K562 (cell line): ENCODE measurements at regions not wholly inside any gene's neighbourhood (a gene's known extent, or its start where the extent isn't known, plus 50 kb on each side); places are given as distances from the start of the nearest gene placed in this dataset.

ENCODE experiments used
- ATAC-seq: fragments of 200-7000 bp; cut with Tn5 transposase; 3 replicates; pipeline ENCODE4 v1.9.1; 2020; ENCODE audit warnings: moderate library complexity
- BruUV-seq: library from RNA; stranded (reverse); fragments of 400-500 nt; replicated peaks from 2 replicates; lab custom pipeline; 2021; lab: Mats Ljungman, UMichigan
- CTCF ChIA-PET: fragments of 300-600 bp; formaldehyde crosslinking; extraction: SDS; loops from one replicate; lab custom pipeline; 2021; ENCODE audit warnings: low intra/inter-chr PET ratio; lab: Yijun Ruan, JAX
- POLR2A ChIA-PET: fragments of 300-600, 350-650 bp; sonication (Branson Sonifier 250); formaldehyde crosslinking; extraction: SDS; loops from one replicate; lab custom pipeline; 2021; ENCODE audit warnings: antibody characterized with exemption, inconsistent platforms; lab: Yijun Ruan, JAX
- DNase-seq, 4 experiments: peaks; one replicate each; pipeline versions ENCODE4 v3.0.0 to v3.0.0-alpha.2; 2011 to 2018; ENCODE audit warnings: low spot score in 3 of 4, mixed read lengths in 3 of 4; ENCODE audit errors: extremely low read depth in 1 of 4
- FAIRE-seq: peaks from 2 replicates; lab custom pipeline; 2011; peaks lifted over from hg19 to GRCh38; lab: Jason Lieb, UNC
- H2AFZ ChIP-seq: 2 replicates; pipeline ENCODE4 v1.6.0; 2011; ENCODE audit warnings: low read depth, low read length, control low read depth, inconsistent platforms
- H3K27ac ChIP-seq: fragments of 200-600 bp; 3 replicates; pipeline ENCODE4 v1.8.0; 2011; ENCODE audit warnings: low read depth, mild to moderate bottlenecking, control low read depth, inconsistent platforms, low read length, moderate library complexity, mixed read lengths; ENCODE audit errors: extremely low read depth
- H3K27me3 ChIP-seq, 2 experiments: fragments of 300-600 bp in 1 of 2; 2 replicates in 1 of 2; 3 replicates in 1 of 2; pipeline versions ENCODE4 v1.6.0 to v1.8.0; 2011; ENCODE audit warnings: inconsistent platforms in 2 of 2, low read length in 2 of 2, mild to moderate bottlenecking in 1 of 2, mixed read lengths in 1 of 2, moderate library complexity in 1 of 2; ENCODE audit not compliant: control insufficient read depth in 2 of 2, insufficient read depth in 2 of 2
- H3K36me3 ChIP-seq: fragments of 300-600 bp; 3 replicates; pipeline ENCODE4 v1.8.0; 2011; ENCODE audit warnings: mild to moderate bottlenecking, low read length, inconsistent platforms; ENCODE audit not compliant: control insufficient read depth, insufficient read depth
- H3K4me1 ChIP-seq, 2 experiments: fragments of 200-600 bp in 1 of 2; replicated peaks in 1 of 2; 2 replicates in 1 of 2; 3 replicates in 1 of 2; pipeline versions ENCODE4 v1.5.1 to v1.8.0; 2011; ENCODE audit warnings: inconsistent platforms in 2 of 2, low read length in 2 of 2, mild to moderate bottlenecking in 1 of 2, mixed read lengths in 1 of 2, moderate library complexity in 1 of 2; ENCODE audit not compliant: control insufficient read depth in 2 of 2, insufficient read depth in 2 of 2
- H3K4me2 ChIP-seq: 2 replicates; pipeline ENCODE4 v1.6.1; 2011; ENCODE audit warnings: low read length, control low read depth, inconsistent platforms, mixed read lengths; ENCODE audit not compliant: insufficient read depth
- H3K4me3 ChIP-seq: fragments of 200-600 bp; sonication (generic), shearing (Covaris generic); 2 replicates; pipeline ENCODE4 v1.5.1; 2016; ENCODE audit warnings: control low read depth, inconsistent platforms
- H3K79me2 ChIP-seq: fragments of 200-600 bp; 3 replicates; pipeline ENCODE4 v1.8.0; 2011; ENCODE audit warnings: low read length, inconsistent platforms; ENCODE audit not compliant: control insufficient read depth, insufficient read depth
- H3K9ac ChIP-seq, 2 experiments: 2 replicates each; pipeline versions ENCODE4 v1.6.0 to v1.6.1; 2011; ENCODE audit warnings: low read depth in 2 of 2, low read length in 2 of 2, control low read depth in 1 of 2, inconsistent platforms in 1 of 2, mild to moderate bottlenecking in 1 of 2, mixed read lengths in 1 of 2; ENCODE audit not compliant: insufficient read depth in 1 of 2
- H3K9me1 ChIP-seq: one replicate; pipeline ENCODE4 v1.6.0; 2011; ENCODE audit warnings: inconsistent platforms, mild to moderate bottlenecking, low read length, moderate library complexity; ENCODE audit not compliant: control insufficient read depth, insufficient read depth
- H3K9me3 ChIP-seq: replicated peaks from 2 replicates; pipeline ENCODE4 v1.5.1; 2011; ENCODE audit warnings: low read depth, low read length, inconsistent platforms; ENCODE audit not compliant: control insufficient read depth, insufficient read depth
- H4K20me1 ChIP-seq: replicated peaks from 2 replicates; pipeline ENCODE4 v1.6.1; 2011; ENCODE audit warnings: low read length, inconsistent platforms, mixed read lengths; ENCODE audit not compliant: control insufficient read depth, insufficient read depth
- C11orf30 ChIP-seq: fragments of 450-650 bp; IDR thresholded peaks from 2 replicates; pipeline ENCODE4 v1.6.1; 2016; ENCODE audit warnings: low read depth, mild to moderate bottlenecking
- CHAMP1 ChIP-seq: fragments of 450-650 bp; IDR thresholded peaks from 2 replicates; pipeline ENCODE4 v1.6.1; 2016; ENCODE audit warnings: mild to moderate bottlenecking
- ELF1 ChIP-seq: fragments of 200-800 bp; sonication (Bioruptor generic); IDR thresholded peaks from 2 replicates; pipeline ENCODE4 v1.6.1; 2016; ENCODE audit warnings: missing genetic modification characterization, missing compliant biosample characterization
- ETS1 ChIP-seq: conservative IDR thresholded peaks from 2 replicates; pipeline ENCODE4 v1.6.1; 2011; ENCODE audit warnings: low read depth, mild to moderate bottlenecking, low read length; ENCODE audit not compliant: control insufficient read depth
- ETV6 ChIP-seq, 3 experiments: fragments of 150-350 bp in 1 of 3; sonication (generic) in 1 of 3; formaldehyde crosslinking in 1 of 3; IDR thresholded peaks; 2 replicates each; pipeline versions ENCODE4 v1.6.1 to v1.8.0; 2014 to 2022; ENCODE audit warnings: borderline replicate concordance in 2 of 3, low read depth in 2 of 3, antibody characterized with exemption in 1 of 3, low read length in 1 of 3, mild to moderate bottlenecking in 1 of 3, missing genetic modification reagents in 1 of 3
- HMGN3 ChIP-seq: IDR thresholded peaks from 2 replicates; pipeline ENCODE4 v1.6.1; 2011; ENCODE audit warnings: borderline replicate concordance, low read depth, mild to moderate bottlenecking, mixed read lengths, low read length; ENCODE audit not compliant: insufficient read length; ENCODE audit errors: extremely low read depth
- PBX2 ChIP-seq, 2 experiments: IDR thresholded peaks in 1 of 2; conservative IDR thresholded peaks in 1 of 2; 2 replicates each; pipeline ENCODE4 v1.6.1; 2016; ENCODE audit warnings: low read depth in 2 of 2, mild to moderate bottlenecking in 1 of 2, missing compliant biosample characterization in 1 of 2, missing genetic modification characterization in 1 of 2, moderate library complexity in 1 of 2
- TAF15 ChIP-seq: fragments of 200-400 bp; formaldehyde crosslinking; IDR thresholded peaks from 2 replicates; pipeline ENCODE4 v1.6.1; 2017; ENCODE audit warnings: mild to moderate bottlenecking, low read depth, low read length, moderate library complexity
- ZNF384 ChIP-seq: IDR thresholded peaks from 2 replicates; pipeline ENCODE4 v1.6.1; 2012; ENCODE audit warnings: low read depth, low read length, improper control_type of control experiment
- WGBS: fragments of 100-300 bp; shearing (Covaris generic); methylation state at CpG from one replicate; pipeline ENCODE4 v1.1.6; 2016; ENCODE audit warnings: low coverage, mixed read lengths; ENCODE audit not compliant: insufficient coverage; ENCODE audit errors: missing lambda C conversion rate; 5-methylcytosine and 5-hydroxymethylcytosine counted together
- in situ Hi-C: fragments of 300-500 bp; cut with MboI; formaldehyde crosslinking; loops from 4 replicates; pipeline ENCODE4 v1.15.0; 2018; ENCODE audit warnings: inconsistent platforms, mixed read lengths
- intact Hi-C: fragments of 100-400 bp; cut with micrococcal nuclease; formaldehyde crosslinking; loops from 2 replicates; pipeline ENCODE4 v1.14.2; 2022
- TF ChIP-seq, protein P1 (sequence below): sonication (generic); formaldehyde crosslinking; IDR thresholded peaks from 2 replicates; pipeline ENCODE4 v1.9.0; 2022; ENCODE audit warnings: mild to moderate bottlenecking, missing genetic modification reagents
- TF ChIP-seq, protein P2 (sequence below): fragments of 250-450 bp; sonication (Bioruptor Pico); IDR thresholded peaks from 2 replicates; pipeline ENCODE4 v1.9.0; 2021; ENCODE audit warnings: mild to moderate bottlenecking, inconsistent platforms

DNA sequence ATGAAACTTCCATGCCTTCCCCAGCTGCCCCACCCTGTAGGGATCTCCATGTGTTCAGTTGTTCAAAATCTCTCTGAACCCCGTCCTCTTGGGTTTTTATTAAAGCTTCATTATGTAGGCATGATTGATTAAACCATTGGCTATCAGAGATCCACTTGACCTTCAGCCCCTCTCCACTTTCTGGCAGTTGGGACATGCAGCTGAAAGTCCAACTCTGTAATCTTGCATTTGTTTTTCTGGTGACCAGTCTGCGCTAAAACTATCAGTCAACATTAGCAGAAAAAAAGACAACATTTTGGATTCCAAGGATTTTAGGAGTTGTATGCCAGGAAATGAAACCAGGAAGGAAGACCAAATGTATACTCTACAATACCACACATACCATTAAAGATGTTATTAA is 1115.1 kb downstream of the XPNPEP1 start:
- Histone ChIP-seq H3K4me3 (no peak overlapping the region), H4K20me1 (no peaks in the 10 kb centered on the region), H3K36me3 (no peaks in the 10 kb centered on the region), H3K4me2 (no peak overlapping the region), H3K9ac (no peak overlapping the region), H3K27ac (no peak overlapping the region), H3K79me2 (no peaks in the 10 kb centered on the region), H2AFZ (no peak overlapping the region), H3K4me1 (no peaks in the 10 kb centered on the region), H3K9me1 (no peaks in the 10 kb centered on the region), H3K9me3 (no peaks in the 10 kb centered on the region), H3K27me3 (no peaks in the 10 kb centered on the region)
- CTCF ChIA-PET = no interaction called here
- in situ Hi-C loops (no loop called here), intact Hi-C loops (no loop called here)
- ATAC-seq (no peak), FAIRE-seq (no peak), DNase-seq (no peak)
- BruUV-seq = no TSS peak
- 0% methylated on average over 2 of the region's 2 CpGs for WGBS
- POLR2A ChIA-PET = interaction anchor here (0.7 kb wide), 1 partner anchor 1038 kb away, joined by 3 read pairs; no protein-coding TSS in a partner anchor
- TF ChIP-seq TAF15 (no peak), ELF1 (tag) (no peak), C11orf30 (no peak), ETS1 (no peak), PBX2 (CRISPR knock-in tag; IDR thresholded peaks at IDR 0.05; ENCODE audit: low read depth) (no peak), PBX2 (tag; conservative IDR thresholded peaks at IDR 0.05; ENCODE audit: low read depth) (no peak), ETV6 (IDR thresholded peaks at IDR 0.05; ENCODE audit: borderline replicate concordance in 1 of 2, low read depth in 2 of 2, low read length in 1 of 2) (no peak), ETV6 (CRISPR knock-in tag; IDR thresholded peaks at IDR 0.05; ENCODE audit: borderline replicate concordance) (no peak), ZNF384 (no peak), HMGN3 (no peak), CHAMP1 (no peak)
- TF ChIP-seq, protein P1, sequence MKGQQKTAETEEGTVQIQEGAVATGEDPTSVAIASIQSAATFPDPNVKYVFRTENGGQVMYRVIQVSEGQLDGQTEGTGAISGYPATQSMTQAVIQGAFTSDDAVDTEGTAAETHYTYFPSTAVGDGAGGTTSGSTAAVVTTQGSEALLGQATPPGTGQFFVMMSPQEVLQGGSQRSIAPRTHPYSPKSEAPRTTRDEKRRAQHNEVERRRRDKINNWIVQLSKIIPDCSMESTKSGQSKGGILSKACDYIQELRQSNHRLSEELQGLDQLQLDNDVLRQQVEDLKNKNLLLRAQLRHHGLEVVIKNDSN (CRISPR knock-in tag) = no peak
- TF ChIP-seq, protein P2, sequence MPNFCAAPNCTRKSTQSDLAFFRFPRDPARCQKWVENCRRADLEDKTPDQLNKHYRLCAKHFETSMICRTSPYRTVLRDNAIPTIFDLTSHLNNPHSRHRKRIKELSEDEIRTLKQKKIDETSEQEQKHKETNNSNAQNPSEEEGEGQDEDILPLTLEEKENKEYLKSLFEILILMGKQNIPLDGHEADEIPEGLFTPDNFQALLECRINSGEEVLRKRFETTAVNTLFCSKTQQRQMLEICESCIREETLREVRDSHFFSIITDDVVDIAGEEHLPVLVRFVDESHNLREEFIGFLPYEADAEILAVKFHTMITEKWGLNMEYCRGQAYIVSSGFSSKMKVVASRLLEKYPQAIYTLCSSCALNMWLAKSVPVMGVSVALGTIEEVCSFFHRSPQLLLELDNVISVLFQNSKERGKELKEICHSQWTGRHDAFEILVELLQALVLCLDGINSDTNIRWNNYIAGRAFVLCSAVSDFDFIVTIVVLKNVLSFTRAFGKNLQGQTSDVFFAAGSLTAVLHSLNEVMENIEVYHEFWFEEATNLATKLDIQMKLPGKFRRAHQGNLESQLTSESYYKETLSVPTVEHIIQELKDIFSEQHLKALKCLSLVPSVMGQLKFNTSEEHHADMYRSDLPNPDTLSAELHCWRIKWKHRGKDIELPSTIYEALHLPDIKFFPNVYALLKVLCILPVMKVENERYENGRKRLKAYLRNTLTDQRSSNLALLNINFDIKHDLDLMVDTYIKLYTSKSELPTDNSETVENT = no peak
